Smooth muscle cell (in vitro differentiated cells): ENCODE measurements at regions not wholly inside any gene's neighbourhood (a gene's known extent, or its start where the extent isn't known, plus 50 kb on each side); places are given as distances from the start of the nearest gene placed in this dataset.

ENCODE experiments used
- DNase-seq: peaks from one replicate; lab custom pipeline; 2025; ENCODE audit not compliant: unreplicated experiment; lab: John Stamatoyannopoulos, UW
- H2AFZ ChIP-seq: fragments of 200-600 bp; sonication (generic); 2 replicates; pipeline ENCODE4 v1.6.0; 2016; ENCODE audit warnings: antibody characterized with exemption, low read depth, mild to moderate bottlenecking
- H3F3A ChIP-seq: fragments of 200-600 bp; sonication (generic); 2 replicates; pipeline ENCODE4 v1.6.0; 2017; ENCODE audit warnings: antibody characterized with exemption, low read depth
- H3K27ac ChIP-seq: fragments of 200-600 bp; sonication (generic); 2 replicates; pipeline ENCODE4 v1.5.1; 2016; ENCODE audit warnings: low read depth, mild to moderate bottlenecking
- H3K27me3 ChIP-seq: fragments of 200-600 bp; sonication (generic); 2 replicates; pipeline ENCODE4 v1.6.1; 2016; ENCODE audit warnings: low read depth, mild to moderate bottlenecking
- H3K36me3 ChIP-seq: fragments of 200-600 bp; sonication (generic); 2 replicates; pipeline ENCODE4 v1.5.1; 2016; ENCODE audit warnings: low read depth
- H3K4me1 ChIP-seq: fragments of 200-600 bp; sonication (generic); 2 replicates; pipeline ENCODE4 v1.5.1; 2016; ENCODE audit warnings: low read depth
- H3K4me2 ChIP-seq: fragments of 200-600 bp; sonication (generic); 2 replicates; pipeline ENCODE4 v1.6.0; 2016; ENCODE audit warnings: mild to moderate bottlenecking
- H3K4me3 ChIP-seq: fragments of 200-600 bp; sonication (generic); 2 replicates; pipeline ENCODE4 v1.5.1; 2016; ENCODE audit warnings: mild to moderate bottlenecking
- H3K79me2 ChIP-seq: fragments of 200-600 bp; sonication (generic); 2 replicates; pipeline ENCODE4 v1.6.0; 2016; ENCODE audit warnings: low read depth, mild to moderate bottlenecking
- H3K9ac ChIP-seq: fragments of 200-600 bp; sonication (generic); 2 replicates; pipeline ENCODE4 v1.6.0; 2016; ENCODE audit warnings: low read depth
- H3K9me3 ChIP-seq: fragments of 200-600 bp; sonication (generic); replicated peaks from 2 replicates; pipeline ENCODE4 v1.5.1; 2016; ENCODE audit warnings: low read depth
- H4K20me1 ChIP-seq: fragments of 200-600 bp; sonication (generic); 2 replicates; pipeline ENCODE4 v1.6.0; 2016; ENCODE audit warnings: low read depth
- CTCF ChIP-seq: fragments of 200-600 bp; sonication (generic); IDR thresholded peaks from 2 replicates; pipeline ENCODE4 v1.5.1; 2017; ENCODE audit warnings: borderline replicate concordance, mild to moderate bottlenecking, antibody characterized with exemption; ENCODE audit not compliant: insufficient read depth, poor library complexity, severe bottlenecking
- WGBS: methylation state at CpG from one replicate; pipeline ENCODE4 v1.1.7; 2016; ENCODE audit warnings: low lambda C conversion rate; 5-methylcytosine and 5-hydroxymethylcytosine counted together

- no peak overlapping the region for H2AFZ ChIP-seq
- no peak overlapping the region for H3K27ac ChIP-seq
- peaks cover under 1% of the 10 kb centered on the region for H3F3A ChIP-seq
- no peaks in the 10 kb centered on the region for H3K79me2 ChIP-seq
- no peak overlapping the region for H3K9ac ChIP-seq
- H3K4me1 ChIP-seq: peaks cover 8% of the 10 kb centered on the region
- no peaks in the 10 kb centered on the region for H3K9me3 ChIP-seq
- no peak for DNase-seq
- no peaks in the 10 kb centered on the region for H3K27me3 ChIP-seq
- no peaks in the 10 kb centered on the region for H4K20me1 ChIP-seq
- TF ChIP-seq CTCF: no peak
- no peaks in the 10 kb centered on the region for H3K36me3 ChIP-seq
- no peak overlapping the region for H3K4me2 ChIP-seq
- H3K4me3 ChIP-seq: no peak overlapping the region
- 80% methylated on average over 12 of the region's 12 CpGs for WGBS
These were observed 197.0 kb upstream of the CADM1 start for GRCh38 chr11:115700981-115701875.

GRCh38 chr11:115700496-115700895 is 196.3 kb upstream of the CADM1 start:
- no peaks in the 10 kb centered on the region for H3K36me3 ChIP-seq
- no peaks in the 10 kb centered on the region for H3K27me3 ChIP-seq
- peaks cover 16% of the 10 kb centered on the region for H3K4me1 ChIP-seq
- no peak overlapping the region for H3K4me2 ChIP-seq
- DNase-seq: no peak
- WGBS: 78% methylated on average over 4 of the region's 4 CpGs
- H3K9me3 ChIP-seq: no peaks in the 10 kb centered on the region
- no peaks in the 10 kb centered on the region for H3K79me2 ChIP-seq
- no peaks in the 10 kb centered on the region for H4K20me1 ChIP-seq
- no peak for TF ChIP-seq CTCF
- H3K4me3 ChIP-seq: no peak overlapping the region
- no peak overlapping the region for H3K27ac ChIP-seq
- no peak overlapping the region for H3K9ac ChIP-seq
- no peak overlapping the region for H2AFZ ChIP-seq
- no peaks in the 10 kb centered on the region for H3F3A ChIP-seq

- DNase-seq: no peak
- Histone ChIP-seq H2AFZ (no peak overlapping the region), H3K36me3 (no peaks in the 10 kb centered on the region), H3K27ac (no peak overlapping the region), H3K9ac (no peak overlapping the region), H3K4me1 (peaks cover 22% of the 10 kb centered on the region), H4K20me1 (no peaks in the 10 kb centered on the region), H3K79me2 (no peaks in the 10 kb centered on the region), H3K4me3 (no peak overlapping the region), H3K27me3 (no peaks in the 10 kb centered on the region), H3K4me2 (no peak overlapping the region), H3K9me3 (no peaks in the 10 kb centered on the region), H3F3A (no peaks in the 10 kb centered on the region)
- WGBS: 96% methylated on average over 3 of the region's 3 CpGs
- TF ChIP-seq CTCF: no peak
These were observed 195.5 kb upstream of the CADM1 start for GRCh38 chr11:115699733-115700132.

- Histone ChIP-seq H3K4me1 (peaks cover 22% of the 10 kb centered on the region), H3F3A (no peaks in the 10 kb centered on the region), H3K79me2 (no peaks in the 10 kb centered on the region), H3K4me2 (no peak overlapping the region), H3K9ac (no peak overlapping the region), H3K27me3 (no peaks in the 10 kb centered on the region), H3K27ac (no peak overlapping the region), H2AFZ (no peak overlapping the region), H3K36me3 (no peaks in the 10 kb centered on the region), H3K4me3 (no peak overlapping the region), H3K9me3 (no peaks in the 10 kb centered on the region), H4K20me1 (no peaks in the 10 kb centered on the region)
- DNase-seq: no peak
- WGBS: 73% methylated on average over 5 of the region's 5 CpGs
- no peak for TF ChIP-seq CTCF
These were observed 195.1 kb upstream of the CADM1 start for GRCh38 chr11:115699326-115699725.
